ENCODE measurements at regions not wholly inside any gene's neighbourhood (a gene's known extent, or its start where the extent isn't known, plus 50 kb on each side); places are given as distances from the start of the nearest gene placed in this dataset.
"Not testable (repeated sequence)": the region's sequence is repeated elsewhere in the genome, so short reads cannot be mapped to it uniquely, and the experiment has no call there.

DNA sequence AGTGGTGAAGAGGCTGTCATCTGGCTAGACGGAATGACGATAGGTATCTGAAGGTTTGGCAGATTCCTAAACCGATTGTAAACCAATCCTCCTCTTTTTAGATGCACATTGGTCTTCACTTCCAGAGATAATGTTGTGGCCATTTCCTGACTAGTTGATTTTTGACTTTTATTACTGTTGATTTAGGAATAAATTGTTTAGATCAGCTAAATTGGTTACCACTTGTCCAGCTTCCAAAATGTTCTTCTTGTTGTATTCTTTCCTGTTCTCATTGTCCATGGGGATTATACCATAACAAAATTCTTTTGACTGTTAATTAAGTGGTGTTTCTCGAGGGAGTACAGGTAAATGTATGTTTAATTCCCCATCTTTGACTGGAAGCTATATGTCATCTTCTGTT, 119.7 kb downstream of the MACROH2A1 start:
- DNase-seq, result no peak

DNA sequence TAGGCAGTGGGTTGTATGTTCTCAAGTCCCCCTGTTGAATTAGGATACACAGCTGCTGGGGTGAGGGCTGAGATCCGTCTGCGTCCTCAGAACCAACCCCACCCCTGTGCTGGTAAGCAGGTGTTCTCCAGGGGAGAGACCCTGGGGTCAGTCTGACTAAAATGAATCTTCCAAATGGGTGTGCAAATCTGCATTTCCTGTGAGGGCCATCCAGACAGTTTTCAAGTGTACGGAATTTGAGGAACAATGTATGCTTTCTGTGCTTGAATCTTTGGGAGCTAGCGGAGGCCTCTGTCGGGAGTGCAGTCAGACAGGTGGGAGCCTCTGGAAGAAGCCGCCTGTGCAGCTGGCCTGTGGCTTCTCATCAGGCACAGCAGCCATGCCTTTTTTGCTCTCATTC, 122.9 kb downstream of the MACROH2A1 start:
- DNase-seq, result no peak

GRCh38 chr5:135273212-135273611, 125.8 kb downstream of the MACROH2A1 start:
- no peak for DNase-seq

DNA sequence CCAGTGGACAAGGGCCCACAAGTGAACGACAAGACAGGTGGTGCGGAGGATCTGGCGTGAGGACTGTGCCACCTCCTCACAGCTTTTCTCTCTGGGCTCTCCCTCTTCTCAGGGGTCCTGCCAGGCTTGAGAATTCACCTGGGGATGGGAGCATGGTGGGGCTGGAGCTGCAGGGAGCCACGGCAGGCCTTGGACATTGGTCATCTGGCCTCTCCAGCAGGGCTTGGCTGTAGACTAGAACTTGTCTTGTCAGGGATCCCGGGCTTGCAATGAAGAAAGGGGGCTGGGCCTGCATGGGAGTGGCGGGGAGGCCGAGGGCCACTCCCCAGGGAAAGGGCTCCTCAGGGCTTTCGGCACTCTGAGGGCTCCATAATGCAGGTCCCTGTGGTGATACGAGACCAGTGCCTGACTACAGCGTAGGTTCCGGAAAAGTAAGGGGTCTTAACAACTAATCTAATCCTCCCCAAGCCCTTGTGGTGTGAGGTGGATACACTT, 126.7 kb downstream of the MACROH2A1 start:
- no peak for DNase-seq

- no peak for DNase-seq
These were observed 127.3 kb downstream of the MACROH2A1 start for GRCh38 chr5:135271533-135272310.

GRCh38 chr5:135269931-135270421, 129.1 kb downstream of the MACROH2A1 start:
- DNase-seq, result no peak

DNA sequence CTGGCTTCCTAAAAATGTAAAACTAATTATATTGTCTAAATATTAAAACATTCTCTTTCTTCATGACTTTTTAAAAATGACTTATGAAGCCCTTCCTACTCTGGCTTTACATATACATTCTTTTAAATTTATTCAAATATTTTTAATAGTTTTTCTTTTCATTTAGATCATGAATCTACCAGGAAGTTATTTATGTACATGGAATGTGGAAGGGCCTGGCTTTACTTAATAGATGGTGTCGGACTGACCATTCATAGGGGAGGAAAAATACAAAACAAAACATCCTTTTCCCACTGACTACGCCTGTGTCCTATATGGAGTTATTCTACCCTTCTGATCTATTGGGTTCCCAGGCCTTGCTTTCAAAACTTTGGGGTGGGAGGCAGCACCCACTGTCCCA, 129.8 kb downstream of the MACROH2A1 start:
- DNase-seq, result no peak

GRCh38 chr5:135266975-135267374, 132.1 kb downstream of the MACROH2A1 start:
- no peak for DNase-seq

DNA sequence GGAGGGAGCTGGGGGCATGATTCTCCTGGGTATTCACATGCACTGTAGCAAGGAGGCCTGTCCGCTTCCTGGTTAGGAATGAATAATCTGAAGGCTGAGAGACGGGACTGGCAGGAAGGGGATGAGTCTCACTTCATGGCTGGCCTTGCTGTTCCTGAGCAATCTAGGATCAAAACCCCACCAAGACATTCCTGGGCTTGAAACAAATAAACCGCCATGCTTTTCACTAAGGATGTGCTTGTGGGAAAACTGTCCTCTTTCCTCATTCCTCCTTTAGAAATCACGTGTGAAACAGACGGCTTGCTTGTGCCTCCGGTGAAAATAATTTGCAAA, 132.8 kb downstream of the MACROH2A1 start:
- no peak for DNase-seq

DNA sequence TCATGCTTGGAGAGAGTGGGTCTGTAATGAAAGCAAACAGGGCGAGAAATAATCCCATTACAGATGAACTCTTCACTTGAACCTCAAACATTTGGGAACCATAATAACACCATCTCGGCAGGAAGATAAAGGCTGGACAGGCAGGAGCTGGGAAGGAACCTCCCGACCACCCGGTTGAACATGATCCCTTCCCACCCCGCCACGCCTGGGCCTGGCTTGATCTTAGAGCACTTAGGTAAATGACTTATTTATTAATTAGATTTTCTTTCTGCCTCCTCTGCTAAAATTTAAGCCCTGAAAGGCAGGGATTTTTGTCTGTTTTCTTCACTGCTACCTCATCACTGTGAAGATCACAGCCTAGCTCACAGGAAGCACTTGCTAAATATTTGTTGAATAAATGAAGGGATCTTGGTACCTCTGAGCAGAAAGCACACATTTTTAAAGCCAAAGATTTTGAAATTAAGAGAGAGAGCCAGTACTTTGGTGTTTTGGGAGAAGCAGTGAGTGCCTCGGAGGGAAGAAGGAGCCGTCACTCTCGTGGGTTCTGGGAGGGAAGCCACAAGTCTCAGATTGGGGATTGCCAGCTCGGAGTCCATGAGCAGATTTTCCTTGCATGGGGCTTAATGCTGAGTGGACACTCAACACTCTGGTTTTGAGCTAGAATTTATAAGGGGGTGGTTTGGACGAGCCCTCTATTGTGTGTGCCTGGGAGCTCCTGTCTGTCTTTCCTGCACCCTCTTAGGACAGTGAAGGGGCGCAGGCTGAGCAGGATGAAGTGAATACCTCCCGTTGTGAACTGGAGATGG, 133.3 kb downstream of the MACROH2A1 start:
- DNase-seq, result no peak

GRCh38 chr5:135264451-135265440, 134.3 kb downstream of the MACROH2A1 start:
- no peak for DNase-seq

DNA sequence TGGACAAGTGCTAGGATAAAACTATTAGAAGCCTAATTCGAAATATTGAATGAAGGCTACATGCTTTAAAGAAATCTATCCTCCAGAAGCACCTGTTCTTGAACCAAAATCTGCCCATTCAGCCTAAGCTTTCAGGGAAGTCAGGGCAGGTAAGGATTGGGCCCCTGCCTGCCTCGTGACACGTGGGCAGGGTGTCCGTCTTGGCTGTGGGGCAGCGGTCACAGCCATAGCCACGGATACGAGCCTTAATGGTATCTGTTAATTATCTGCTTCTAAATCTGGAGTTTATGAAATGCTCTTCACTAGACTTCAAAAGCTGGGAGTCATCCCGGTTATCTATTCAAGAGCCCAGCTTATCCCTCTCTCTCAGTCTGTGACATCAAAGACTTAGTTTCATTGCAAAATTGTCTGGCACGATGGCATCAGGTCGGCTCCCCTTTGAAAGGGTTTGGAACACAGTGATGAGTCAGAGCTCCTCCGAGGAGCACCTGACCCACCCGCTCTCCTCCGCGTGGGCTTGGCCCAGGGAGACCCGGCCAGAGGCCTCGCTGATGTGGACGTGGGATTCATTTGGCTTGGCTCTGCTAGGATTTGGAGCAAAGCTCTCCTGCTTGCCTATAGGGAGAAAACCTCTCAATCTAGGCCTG, 135.9 kb downstream of the MACROH2A1 start:
- DNase-seq, result no peak

DNA sequence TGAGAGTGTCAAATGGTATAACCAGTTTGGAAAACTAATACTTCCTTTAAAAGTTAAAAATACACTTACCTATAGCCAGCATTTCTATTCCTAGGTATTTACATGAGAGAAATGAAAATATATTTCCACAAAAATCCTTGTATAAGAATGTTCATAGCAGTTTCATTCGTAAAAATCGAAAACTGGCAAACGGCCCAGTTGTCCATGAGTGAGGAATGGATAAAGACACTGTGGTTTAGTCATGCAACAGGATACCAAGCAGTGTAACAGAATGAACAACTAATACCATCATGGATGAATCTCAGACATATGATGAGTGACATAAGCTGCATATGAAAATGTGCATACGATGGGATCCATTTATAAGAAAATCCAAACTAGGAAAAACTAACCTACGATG, 136.7 kb downstream of the MACROH2A1 start:
- DNase-seq, result no peak

DNA sequence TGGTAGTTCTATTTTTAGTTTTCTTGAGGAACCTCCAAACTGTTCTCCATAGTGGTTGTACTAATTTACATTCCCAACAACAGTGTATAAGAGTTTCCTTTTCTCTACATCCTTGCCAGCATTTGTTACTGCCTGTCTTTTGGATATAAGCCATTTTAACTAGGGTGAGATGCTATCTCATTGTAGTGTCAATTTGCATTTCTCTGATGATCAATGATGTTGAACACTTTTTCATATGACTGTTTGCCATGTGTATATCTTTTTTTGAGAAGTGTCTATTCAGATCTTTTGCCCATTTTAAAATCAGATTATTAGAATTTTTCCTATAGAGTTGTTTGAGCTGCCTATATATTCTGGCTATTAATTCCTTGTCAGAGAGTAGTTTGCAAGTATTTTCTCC, 138.9 kb downstream of the MACROH2A1 start:
- not testable (repeated sequence) for DNase-seq

- DNase-seq, result no peak
These were observed 143.4 kb downstream of the MACROH2A1 start for GRCh38 chr5:135255461-135256178.

- no peak for DNase-seq
These were observed 144.8 kb downstream of the MACROH2A1 start for GRCh38 chr5:135254183-135254582.

DNA sequence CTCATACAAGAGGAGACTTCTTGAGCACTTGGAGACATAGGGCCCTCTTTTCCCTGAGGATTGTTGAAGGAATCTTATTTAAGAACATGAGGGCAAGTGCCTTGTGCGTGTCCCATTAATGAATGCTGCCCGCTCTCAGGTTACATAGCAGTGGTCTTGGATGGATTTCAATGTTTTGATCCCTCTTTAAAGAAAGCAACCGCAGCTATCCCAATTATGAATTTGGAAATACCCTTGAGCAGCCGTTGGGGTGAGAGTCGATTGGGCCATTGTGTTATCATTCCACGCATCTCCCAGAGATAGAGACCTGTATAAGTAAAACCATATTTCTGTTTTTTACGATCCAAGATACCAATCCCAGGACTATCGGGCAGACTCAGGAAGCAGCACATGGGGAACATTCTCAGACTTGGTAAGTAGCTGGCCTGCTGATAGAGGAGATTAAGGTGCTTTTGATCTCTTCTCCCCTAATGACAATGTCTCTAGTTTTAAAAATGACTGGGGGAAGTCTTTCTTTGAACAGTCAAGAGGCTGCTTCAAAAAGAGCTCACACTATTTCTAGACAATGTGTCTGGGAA, 145.3 kb downstream of the MACROH2A1 start:
- DNase-seq, result no peak

- no peak for DNase-seq
These were observed 147.9 kb downstream of the MACROH2A1 start for GRCh38 chr5:135251093-135251492.

GRCh38 chr5:135250671-135251070, 148.4 kb downstream of the MACROH2A1 start:
- DNase-seq, result no peak

GRCh38 chr5:135249658-135250057, 149.4 kb downstream of the MACROH2A1 start:
- no peak for DNase-seq

DNA sequence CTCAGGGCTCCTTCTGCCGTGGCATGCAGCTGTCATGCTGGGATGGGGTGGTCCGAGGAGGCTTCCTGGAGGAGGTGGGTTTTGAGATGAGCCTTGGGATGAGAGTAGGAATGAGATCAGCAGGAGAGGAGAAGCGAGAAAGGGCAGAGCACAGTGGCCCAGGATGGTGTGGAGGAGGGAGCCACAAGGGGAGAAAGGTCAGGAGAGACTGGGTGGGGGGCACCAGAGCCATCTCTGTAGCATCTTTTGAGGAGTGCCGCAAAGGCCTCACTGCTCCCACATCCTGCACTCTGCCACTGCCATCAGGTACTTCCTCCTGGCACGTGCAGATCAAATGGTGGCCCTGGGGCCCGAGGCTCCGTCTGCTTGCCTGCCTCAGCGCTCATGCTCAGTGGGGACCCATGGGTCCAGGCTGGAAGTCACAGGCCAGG, 150.2 kb downstream of the MACROH2A1 start:
- no peak for DNase-seq

Data from NCI-H446 (cell line).